GM06990 (cell line): ENCODE measurements at regions not wholly inside any gene's neighbourhood (a gene's known extent, or its start where the extent isn't known, plus 50 kb on each side); places are given as distances from the start of the nearest gene placed in this dataset.

Experiments
- DNase-seq: peaks from one replicate; pipeline ENCODE4 v3.0.0-alpha.2; 2011; ENCODE audit not compliant: insufficient read length; ENCODE audit errors: extremely low read depth
- H3K27me3 ChIP-seq: replicated peaks from 2 replicates; pipeline ENCODE4 v1.6.0; 2011; ENCODE audit warnings: low read length; ENCODE audit not compliant: control insufficient read depth, insufficient read depth
- H3K36me3 ChIP-seq: 2 replicates; pipeline ENCODE4 v1.5.1; 2011; ENCODE audit warnings: low read length; ENCODE audit not compliant: control insufficient read depth, insufficient read depth
- H3K4me3 ChIP-seq: replicated peaks from 2 replicates; pipeline ENCODE4 v1.5.1; 2011; ENCODE audit warnings: low read depth, mild to moderate bottlenecking, control low read depth, low read length
- CTCF ChIP-seq: IDR thresholded peaks from 2 replicates; pipeline ENCODE4 v1.5.1; 2011; ENCODE audit warnings: low read length, control low read depth, mild to moderate bottlenecking, inconsistent platforms; ENCODE audit not compliant: insufficient read depth, poor library complexity, severe bottlenecking

DNA sequence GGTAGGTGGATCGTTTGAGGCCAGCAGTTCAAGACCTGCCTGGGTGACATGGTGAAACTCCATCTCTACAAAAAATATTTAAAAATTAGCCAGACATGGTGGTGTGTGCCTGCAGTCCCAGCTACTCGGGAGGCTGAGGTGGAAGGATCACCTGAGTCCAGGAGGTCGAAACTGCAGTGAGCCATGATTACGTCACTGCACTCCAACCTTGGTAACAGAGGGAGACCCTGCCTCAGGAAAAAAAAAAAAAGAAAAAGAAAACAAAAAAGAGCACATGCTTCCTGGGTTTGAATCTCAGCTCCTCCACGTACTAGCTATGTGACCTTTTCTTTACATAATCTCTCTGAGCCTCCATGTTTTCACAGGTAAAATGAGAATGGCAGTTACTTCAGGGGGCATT, 86.3 kb upstream of the CALM2 start:
- Histone ChIP-seq H3K4me3 (no peak overlapping the region), H3K27me3 (no peaks in the 10 kb centered on the region; the same call in 1 of the 2 replicates), H3K36me3 (no peaks in the 10 kb centered on the region)
- no peak for TF ChIP-seq CTCF
- no peak for DNase-seq

DNA sequence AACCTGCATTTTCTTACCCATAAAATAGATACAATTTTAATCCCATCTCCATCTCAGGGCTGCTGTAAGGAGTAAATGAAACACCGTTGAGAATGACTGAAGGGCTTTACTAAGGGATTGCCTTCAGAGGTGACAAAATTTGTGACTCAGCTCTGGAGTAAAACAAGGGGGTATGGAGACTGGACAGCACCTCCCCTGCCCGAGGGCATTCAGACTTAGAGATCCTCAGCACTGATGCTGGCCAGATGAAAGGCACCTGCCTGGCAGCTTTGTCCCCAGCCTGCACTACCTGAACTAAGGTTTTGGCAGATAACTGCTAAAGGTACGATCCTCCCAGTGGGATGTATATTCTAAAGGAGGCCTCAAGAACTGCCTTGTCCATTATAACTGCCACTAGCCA, 84.7 kb upstream of the CALM2 start:
- no peak overlapping the region for H3K4me3 ChIP-seq
- DNase-seq: no peak

DNA sequence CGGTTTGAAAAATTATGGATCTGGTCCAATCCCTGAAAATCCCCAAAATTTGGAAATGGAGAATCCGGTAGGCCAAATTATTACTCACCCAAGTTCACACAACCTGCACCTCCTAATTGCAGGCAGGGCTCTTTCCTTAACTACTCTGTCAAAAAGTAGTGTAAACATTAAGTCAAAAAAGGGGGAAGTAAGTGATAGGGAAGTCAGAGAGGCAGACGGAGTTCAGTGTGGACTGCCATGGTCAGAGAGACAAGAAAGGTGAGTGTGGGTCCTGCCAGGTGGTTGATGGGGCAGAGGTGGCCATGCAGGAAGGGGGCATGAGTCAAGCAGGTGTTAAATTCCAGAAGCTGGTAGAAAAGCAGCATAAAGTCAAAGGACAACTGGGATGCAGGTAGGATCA, 83.5 kb upstream of the CALM2 start:
- no peaks in the 10 kb centered on the region for H3K36me3 ChIP-seq

More for the DNA sequence above, 84.7 kb upstream of the CALM2 start:
- no peaks in the 10 kb centered on the region for H3K36me3 ChIP-seq
- TF ChIP-seq CTCF: no peak
- H3K27me3 ChIP-seq: no peaks in the 10 kb centered on the region; the same call in 1 of the 2 replicates

DNA sequence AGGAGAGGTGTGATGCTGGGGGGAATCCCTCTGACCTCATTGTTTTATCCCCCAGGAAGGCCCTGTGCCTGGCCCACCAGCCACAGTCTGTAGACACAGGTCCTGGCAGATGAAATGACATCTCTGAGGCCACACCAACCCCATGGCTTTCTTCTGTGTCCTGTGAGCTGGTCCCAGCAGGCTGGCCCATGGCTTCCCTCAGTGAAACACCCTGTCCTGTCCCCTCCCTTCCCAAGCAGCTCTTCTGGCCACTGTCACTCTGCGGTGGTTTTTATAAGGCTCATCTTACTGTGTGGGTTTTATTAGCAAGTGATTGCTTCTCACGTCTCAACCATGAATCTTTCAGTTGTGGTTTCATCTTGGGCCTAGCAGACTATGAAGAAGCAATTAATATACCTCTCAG, 81.6 kb upstream of the CALM2 start:
- TF ChIP-seq CTCF: no peak
- H3K27me3 ChIP-seq: no peaks in the 10 kb centered on the region; the same call in 1 of the 2 replicates
- no peak for DNase-seq
- no peaks in the 10 kb centered on the region for H3K36me3 ChIP-seq
- H3K4me3 ChIP-seq: no peak overlapping the region

More for the DNA sequence above, 83.5 kb upstream of the CALM2 start:
- Histone ChIP-seq H3K27me3 (no peaks in the 10 kb centered on the region; the same call in 1 of the 2 replicates), H3K4me3 (no peak overlapping the region)
- DNase-seq: no peak
- TF ChIP-seq CTCF: no peak

DNA sequence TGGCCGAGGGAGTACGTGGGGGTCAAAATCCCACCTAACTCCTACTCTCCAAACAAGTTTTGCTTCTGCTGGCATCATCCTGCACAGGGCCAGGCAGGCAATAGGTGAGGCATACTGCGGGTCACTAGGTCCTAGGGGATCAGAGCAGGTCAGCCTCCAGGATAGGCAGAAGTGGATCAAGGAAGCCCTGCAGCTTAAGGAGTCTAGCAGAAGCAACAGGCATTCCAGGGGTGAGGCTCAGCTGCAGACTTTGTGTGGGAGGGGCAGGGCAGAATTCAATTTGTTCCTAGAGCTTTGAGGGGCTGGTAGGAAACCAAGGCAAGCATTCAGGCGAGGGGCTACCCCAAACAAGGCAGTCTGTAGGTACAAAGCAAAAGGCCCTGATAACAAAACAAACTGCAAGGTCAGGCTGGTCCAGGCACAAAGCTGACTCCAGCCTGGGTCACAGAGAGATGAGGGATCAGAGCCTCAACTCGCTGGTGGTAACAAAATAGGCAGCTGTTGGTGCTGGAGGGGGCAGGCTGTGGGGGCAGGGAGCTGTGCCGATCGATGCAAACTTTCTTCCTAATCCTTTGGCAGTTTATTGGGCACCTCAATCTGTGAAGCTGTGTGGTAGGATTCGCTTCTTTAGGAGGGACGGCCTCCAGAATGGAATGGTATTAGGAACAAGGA, 80.2 kb upstream of the CALM2 start:
- Histone ChIP-seq H3K27me3 (no peaks in the 10 kb centered on the region; the same call in 1 of the 2 replicates), H3K36me3 (no peaks in the 10 kb centered on the region), H3K4me3 (no peak overlapping the region)
- no peak for TF ChIP-seq CTCF
- no peak for DNase-seq
